ENCODE measurements at regions not wholly inside any gene's neighbourhood (a gene's known extent, or its start where the extent isn't known, plus 50 kb on each side); places are given as distances from the start of the nearest gene placed in this dataset.

- no peak for TF ChIP-seq POLR2A (IDR thresholded peaks at IDR 0.05)
- TF ChIP-seq CTCF (IDR thresholded peaks at IDR 0.05) = no peak
Observed at GRCh38 chr2:212683346-212684097, 144.9 kb upstream of the ERBB4 start.
